Glutamatergic neuron (in vitro differentiated cells): ENCODE measurements at regions not wholly inside any gene's neighbourhood (a gene's known extent, or its start where the extent isn't known, plus 50 kb on each side); places are given as distances from the start of the nearest gene placed in this dataset.

Experiments
- DNase-seq: peaks from one replicate; pipeline ENCODE4 v3.0.0; 2022
- H3K27ac Mint-ChIP-seq: one replicate; pipeline ENCODE4 v1.8.0; 2020; ENCODE audit warnings: mild to moderate bottlenecking, mixed read lengths, inconsistent platforms; ENCODE audit not compliant: unreplicated experiment
- H3K27me3 Mint-ChIP-seq: one replicate; pipeline ENCODE4 v1.8.0; 2020; ENCODE audit warnings: mild to moderate bottlenecking, moderate library complexity, mixed read lengths, inconsistent platforms; ENCODE audit not compliant: unreplicated experiment
- H3K36me3 Mint-ChIP-seq: one replicate; pipeline ENCODE4 v1.8.0; 2020; ENCODE audit warnings: mild to moderate bottlenecking, mixed read lengths, inconsistent platforms; ENCODE audit not compliant: unreplicated experiment
- H3K4me1 Mint-ChIP-seq: one replicate; pipeline ENCODE4 v1.8.0; 2020; ENCODE audit warnings: mild to moderate bottlenecking, low read depth, mixed read lengths, inconsistent platforms; ENCODE audit not compliant: unreplicated experiment
- H3K4me3 Mint-ChIP-seq: one replicate; pipeline ENCODE4 v1.8.0; 2020; ENCODE audit warnings: mild to moderate bottlenecking, mixed read lengths, inconsistent platforms; ENCODE audit not compliant: unreplicated experiment
- H3K9me3 Mint-ChIP-seq: one replicate; pipeline ENCODE4 v1.8.0; 2020; ENCODE audit warnings: mild to moderate bottlenecking, moderate library complexity, mixed read lengths, inconsistent platforms; ENCODE audit not compliant: unreplicated experiment
- TF ChIP-seq, protein P1 (sequence below): fragments of 200-600 bp; sonication (generic); IDR thresholded peaks from one replicate; pipeline ENCODE4 v1.5.0; 2021; ENCODE audit not compliant: partially characterized antibody, unreplicated experiment

DNA sequence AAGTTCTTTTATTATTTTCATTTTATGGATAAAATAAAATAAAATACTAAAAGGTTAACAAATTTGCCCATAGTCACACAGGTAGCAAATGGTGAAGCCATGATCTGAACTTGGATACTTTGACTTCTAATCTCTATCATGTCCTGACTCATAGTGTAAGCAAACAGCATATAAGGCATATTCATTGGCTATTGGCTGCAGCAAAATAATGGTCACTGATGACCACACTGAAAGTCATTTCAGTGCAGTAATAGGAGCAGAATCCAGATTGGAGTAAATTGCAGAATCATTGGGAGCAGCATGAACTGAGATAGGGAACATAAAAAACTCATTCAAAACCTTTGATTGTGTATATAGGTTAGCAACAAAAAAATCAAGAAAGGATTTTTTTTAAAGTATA, 262.9 kb downstream of the PLA2G4A start:
- H3K36me3 Mint-ChIP-seq = peaks cover 6% of the 10 kb centered on the region
- DNase-seq = no peak
- peaks cover 2% of the 10 kb centered on the region for H3K9me3 Mint-ChIP-seq
- TF ChIP-seq, protein P1, sequence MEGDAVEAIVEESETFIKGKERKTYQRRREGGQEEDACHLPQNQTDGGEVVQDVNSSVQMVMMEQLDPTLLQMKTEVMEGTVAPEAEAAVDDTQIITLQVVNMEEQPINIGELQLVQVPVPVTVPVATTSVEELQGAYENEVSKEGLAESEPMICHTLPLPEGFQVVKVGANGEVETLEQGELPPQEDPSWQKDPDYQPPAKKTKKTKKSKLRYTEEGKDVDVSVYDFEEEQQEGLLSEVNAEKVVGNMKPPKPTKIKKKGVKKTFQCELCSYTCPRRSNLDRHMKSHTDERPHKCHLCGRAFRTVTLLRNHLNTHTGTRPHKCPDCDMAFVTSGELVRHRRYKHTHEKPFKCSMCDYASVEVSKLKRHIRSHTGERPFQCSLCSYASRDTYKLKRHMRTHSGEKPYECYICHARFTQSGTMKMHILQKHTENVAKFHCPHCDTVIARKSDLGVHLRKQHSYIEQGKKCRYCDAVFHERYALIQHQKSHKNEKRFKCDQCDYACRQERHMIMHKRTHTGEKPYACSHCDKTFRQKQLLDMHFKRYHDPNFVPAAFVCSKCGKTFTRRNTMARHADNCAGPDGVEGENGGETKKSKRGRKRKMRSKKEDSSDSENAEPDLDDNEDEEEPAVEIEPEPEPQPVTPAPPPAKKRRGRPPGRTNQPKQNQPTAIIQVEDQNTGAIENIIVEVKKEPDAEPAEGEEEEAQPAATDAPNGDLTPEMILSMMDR = no peak
- no peak overlapping the region for H3K27ac Mint-ChIP-seq
- H3K27me3 Mint-ChIP-seq = no peaks in the 10 kb centered on the region
- H3K4me1 Mint-ChIP-seq = no peaks in the 10 kb centered on the region
- H3K4me3 Mint-ChIP-seq = no peak overlapping the region

DNA sequence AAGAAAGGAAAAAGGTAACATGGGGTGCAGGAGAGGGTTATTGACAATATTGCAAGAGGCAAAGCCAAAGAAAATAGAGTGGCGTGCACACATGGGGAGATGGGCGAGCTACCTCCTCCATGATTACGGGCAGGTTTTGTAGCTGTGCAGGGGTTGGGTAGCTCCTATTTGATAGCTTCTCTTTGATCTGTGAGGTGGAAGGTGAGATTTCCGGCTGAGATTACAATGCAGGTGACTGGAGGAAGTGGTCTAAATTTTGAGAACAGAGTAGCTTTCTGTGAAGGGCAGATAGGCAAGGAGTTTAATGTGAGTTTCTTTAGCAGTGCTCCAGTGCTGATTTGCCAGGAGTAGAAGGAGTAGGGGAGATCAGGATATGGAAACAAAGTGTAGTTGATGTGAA, 263.4 kb downstream of the PLA2G4A start:
- no peaks in the 10 kb centered on the region for H3K27me3 Mint-ChIP-seq

DNA sequence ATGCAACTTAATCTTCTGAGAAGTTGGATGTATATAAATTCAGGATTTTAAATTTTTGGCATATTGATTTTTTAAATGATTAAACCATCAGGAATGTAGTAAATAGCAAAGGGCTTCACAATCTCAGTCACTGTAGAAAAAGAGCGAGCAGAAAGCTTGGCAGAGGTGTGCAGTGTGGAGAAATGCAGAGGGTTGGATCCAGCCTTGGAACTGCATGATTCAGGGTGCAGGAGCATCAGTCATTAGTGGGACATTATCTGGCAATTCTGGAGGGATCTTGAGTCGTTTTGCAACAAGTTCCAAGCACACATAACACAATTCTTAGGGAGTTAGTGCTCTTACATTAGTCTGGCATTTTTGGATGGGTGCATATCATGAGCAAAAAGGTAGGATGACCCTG, 267.9 kb downstream of the PLA2G4A start:
- no peaks in the 10 kb centered on the region for H3K9me3 Mint-ChIP-seq
- no peaks in the 10 kb centered on the region for H3K36me3 Mint-ChIP-seq
- H3K27ac Mint-ChIP-seq = no peak overlapping the region
- no peaks in the 10 kb centered on the region for H3K27me3 Mint-ChIP-seq
- TF ChIP-seq, protein P1 = no peak
- H3K4me1 Mint-ChIP-seq = no peaks in the 10 kb centered on the region
- DNase-seq = no peak
- H3K4me3 Mint-ChIP-seq = no peak overlapping the region

More for the DNA sequence above, 263.4 kb downstream of the PLA2G4A start:
- Mint-ChIP-seq H3K4me1 (no peaks in the 10 kb centered on the region), H3K27ac (no peak overlapping the region), H3K4me3 (no peak overlapping the region), H3K9me3 (peaks cover 2% of the 10 kb centered on the region), H3K36me3 (peaks cover 6% of the 10 kb centered on the region)
- DNase-seq = no peak
- TF ChIP-seq, protein P1 = no peak

- H3K27ac Mint-ChIP-seq = no peak overlapping the region
Observed at GRCh38 chr1:187110351-187110750, 281.6 kb downstream of the PLA2G4A start.

DNA sequence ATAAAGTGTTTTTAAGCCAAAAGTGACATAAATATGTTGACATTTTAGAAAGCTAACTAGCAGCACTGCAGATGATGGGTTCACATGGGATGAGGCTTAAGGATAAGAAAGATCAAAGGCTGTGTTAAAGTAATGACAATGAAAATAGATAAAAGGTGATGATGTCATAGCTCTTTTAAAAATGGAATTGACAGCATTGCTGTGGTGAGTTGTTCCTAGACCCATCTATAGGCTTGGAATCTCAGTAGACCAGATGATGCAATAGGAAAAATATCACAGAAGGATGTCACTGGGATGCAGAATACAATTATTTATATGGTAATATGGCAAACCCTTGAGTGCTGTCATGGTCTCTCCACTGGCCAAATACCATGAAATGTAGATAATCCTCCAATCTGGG, 286.0 kb downstream of the PLA2G4A start:
- Mint-ChIP-seq H3K27me3 (peaks cover 2% of the 10 kb centered on the region), H3K36me3 (no peaks in the 10 kb centered on the region), H3K4me3 (no peak overlapping the region), H3K9me3 (peaks cover 1% of the 10 kb centered on the region), H3K4me1 (no peaks in the 10 kb centered on the region), H3K27ac (no peak overlapping the region)
- TF ChIP-seq, protein P1 = no peak
- no peak for DNase-seq

More at GRCh38 chr1:187110351-187110750, 281.6 kb downstream of the PLA2G4A start:
- no peak for DNase-seq
- H3K4me3 Mint-ChIP-seq = no peak overlapping the region
- no peaks in the 10 kb centered on the region for H3K4me1 Mint-ChIP-seq
- TF ChIP-seq, protein P1 = no peak
- H3K36me3 Mint-ChIP-seq = no peaks in the 10 kb centered on the region
- peaks cover 4% of the 10 kb centered on the region for H3K9me3 Mint-ChIP-seq
- H3K27me3 Mint-ChIP-seq = peaks cover 2% of the 10 kb centered on the region
